ENCODE measurements at regions not wholly inside any gene's neighbourhood (a gene's known extent, or its start where the extent isn't known, plus 50 kb on each side); places are given as distances from the start of the nearest gene placed in this dataset.
"Not testable (repeated sequence)": the region's sequence is repeated elsewhere in the genome, so short reads cannot be mapped to it uniquely, and the experiment has no call there.

DNA sequence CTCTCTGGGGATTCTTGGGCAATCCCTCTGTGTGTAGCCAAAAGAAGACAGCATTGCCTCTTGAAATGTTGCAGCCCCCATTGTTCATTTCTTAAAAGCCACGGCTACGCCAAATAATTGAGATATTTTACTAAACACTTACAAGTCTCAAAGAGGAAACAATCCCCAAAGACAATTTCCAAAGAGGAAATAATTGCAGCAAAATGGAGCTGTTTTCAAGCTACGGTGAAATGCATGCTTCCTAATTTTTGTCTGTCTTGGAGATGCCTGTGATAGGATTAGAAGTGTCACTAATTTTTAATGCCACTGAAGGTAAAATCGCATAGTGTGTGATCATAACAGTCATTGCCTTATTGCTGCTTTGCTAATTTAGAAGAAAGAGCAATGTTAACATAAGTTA lies 72.9 kb upstream of the NAMPT start:
- in situ Hi-C loops (cut with HindIII; ENCODE audit: low sequenced_read_pairs), result no loop called here

DNA sequence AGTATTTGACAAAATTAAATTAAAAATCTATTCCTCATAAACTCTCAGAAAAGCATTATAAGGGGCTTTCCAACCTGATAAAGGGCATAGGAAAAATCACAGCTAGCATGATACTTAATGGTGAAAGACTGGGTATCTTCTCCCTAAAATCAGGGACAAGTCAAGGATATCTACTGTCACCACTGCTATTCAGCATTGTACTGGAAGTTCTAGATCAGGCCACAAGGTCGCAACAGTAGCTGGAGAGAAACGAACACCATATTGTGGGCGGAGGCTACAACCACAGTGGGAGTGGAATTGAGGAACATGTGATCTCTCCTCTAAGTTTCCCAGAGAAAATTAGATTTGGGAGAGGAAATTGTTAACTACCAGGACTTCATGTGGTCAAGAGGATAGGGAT lies 70.0 kb upstream of the NAMPT start:
- in situ Hi-C loops (cut with HindIII; ENCODE audit: low sequenced_read_pairs), result no loop called here

DNA sequence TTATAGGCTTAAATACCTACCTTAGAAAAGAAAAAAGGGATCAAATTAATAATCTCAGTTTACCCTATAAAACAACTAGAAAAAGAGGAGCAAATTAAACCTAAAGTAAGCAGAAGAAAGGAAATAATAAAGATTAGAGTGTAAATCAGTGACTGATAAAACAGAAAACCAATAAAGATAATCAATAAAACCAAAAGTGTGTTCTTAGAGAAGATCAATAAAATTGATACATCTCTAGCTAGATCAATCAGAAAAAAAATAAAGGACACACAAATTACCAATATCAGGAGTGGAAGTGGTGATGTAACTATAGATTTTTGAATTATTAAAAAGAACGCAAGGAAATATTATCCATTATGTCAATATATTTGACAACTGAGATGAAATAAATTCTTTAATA lies 69.2 kb upstream of the NAMPT start:
- in situ Hi-C loops (cut with HindIII; ENCODE audit: low sequenced_read_pairs), result no loop called here

DNA sequence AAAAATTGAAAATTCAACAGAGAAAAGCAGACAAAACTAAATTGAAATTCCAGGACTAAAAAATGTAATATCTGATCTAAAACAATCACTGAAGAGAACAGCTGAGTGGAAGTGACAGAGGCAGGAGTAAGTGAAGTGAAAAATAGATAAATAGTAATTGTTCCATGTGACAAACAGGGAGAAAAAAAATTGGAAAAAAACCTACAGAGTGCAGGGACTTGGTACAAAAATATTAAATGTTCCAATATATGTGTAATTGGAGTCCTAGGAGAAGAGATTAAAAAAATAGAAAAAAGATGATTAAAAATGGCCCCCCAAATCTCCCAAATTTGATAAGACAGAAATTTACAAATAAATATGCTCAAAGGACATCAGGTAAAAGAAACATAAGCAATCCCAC lies 63.4 kb upstream of the NAMPT start:
- in situ Hi-C loops (cut with HindIII; ENCODE audit: low sequenced_read_pairs), result no loop called here

DNA sequence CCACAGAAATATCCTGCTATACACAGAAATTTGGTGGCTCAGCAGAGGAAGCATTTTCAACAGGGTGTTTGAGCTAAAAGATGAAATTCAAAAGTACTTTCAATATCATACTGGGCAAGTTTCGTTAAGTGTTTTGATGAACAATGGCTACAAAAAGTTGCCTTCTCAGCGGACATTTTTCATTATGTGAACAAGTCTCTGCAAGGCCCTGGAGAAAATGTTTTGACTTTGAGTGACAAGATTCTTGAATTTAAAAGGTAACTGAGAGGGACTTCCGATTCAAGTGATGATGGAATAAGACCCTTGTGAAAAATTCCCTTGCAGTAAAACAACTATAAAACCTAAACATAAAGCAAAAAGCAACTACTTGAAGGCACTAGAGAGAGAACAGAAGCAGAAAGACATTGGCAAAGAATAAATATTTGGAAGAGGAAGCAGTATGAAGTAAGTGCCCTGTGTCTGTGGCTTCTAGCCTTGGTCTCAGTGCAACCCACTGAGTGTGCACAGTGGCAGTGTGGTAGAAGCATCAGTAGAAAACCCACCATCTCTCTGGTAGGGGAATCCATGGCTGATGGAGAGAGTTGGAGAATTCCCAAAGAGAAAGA lies 62.5 kb upstream of the NAMPT start:
- in situ Hi-C loops (cut with HindIII; ENCODE audit: low sequenced_read_pairs), result no loop called here

DNA sequence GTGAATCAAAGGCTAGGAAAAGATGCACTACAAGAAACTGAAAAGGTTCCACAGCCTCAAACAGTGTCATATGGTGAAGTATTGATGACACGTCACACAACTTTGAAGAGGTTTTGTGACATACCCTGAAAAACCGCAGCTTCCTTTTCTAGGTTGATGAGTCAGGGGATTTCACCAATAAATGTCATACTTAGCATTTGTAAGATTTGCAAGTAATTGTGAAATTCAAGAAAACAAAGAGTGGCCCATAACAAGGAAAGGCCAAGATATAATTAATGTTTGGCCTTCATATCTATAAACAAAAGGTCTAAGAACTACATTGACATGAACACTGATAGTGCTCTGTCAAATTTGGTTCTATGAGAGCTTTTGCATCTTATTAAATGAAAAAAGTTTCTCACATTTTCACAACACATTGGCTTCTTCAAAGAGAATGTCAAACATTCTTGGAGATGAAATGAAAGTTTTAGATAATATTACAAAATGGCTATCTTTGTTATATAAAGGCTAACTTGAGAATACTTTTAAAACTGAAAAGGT lies 62.0 kb upstream of the NAMPT start:
- in situ Hi-C loops (cut with HindIII; ENCODE audit: low sequenced_read_pairs), result no loop called here

DNA sequence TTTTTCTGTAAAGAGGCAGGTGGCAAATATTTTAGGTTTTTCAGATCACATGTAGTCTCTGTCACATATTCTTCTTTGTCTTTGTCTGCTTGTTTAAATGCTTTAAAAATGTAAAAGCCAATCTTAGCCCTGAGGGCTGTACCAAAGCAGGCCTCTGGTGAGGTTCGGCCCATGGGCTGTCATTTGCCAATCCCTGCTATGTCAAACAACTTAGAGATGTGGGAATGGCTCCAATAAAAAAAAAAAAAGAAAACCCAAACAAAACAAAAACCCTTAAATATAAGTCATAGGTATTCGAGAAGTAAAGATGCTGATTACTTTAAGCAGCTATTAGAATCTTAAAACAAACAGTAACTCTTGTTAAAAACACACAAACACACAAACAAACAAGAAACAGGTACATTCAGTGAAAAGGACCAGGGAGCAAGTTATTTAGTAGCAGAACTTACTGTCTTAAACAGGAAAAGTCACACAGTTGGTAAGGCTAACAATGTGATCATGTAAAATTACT lies 61.4 kb upstream of the NAMPT start:
- in situ Hi-C loops (cut with HindIII; ENCODE audit: low sequenced_read_pairs), result no loop called here

DNA sequence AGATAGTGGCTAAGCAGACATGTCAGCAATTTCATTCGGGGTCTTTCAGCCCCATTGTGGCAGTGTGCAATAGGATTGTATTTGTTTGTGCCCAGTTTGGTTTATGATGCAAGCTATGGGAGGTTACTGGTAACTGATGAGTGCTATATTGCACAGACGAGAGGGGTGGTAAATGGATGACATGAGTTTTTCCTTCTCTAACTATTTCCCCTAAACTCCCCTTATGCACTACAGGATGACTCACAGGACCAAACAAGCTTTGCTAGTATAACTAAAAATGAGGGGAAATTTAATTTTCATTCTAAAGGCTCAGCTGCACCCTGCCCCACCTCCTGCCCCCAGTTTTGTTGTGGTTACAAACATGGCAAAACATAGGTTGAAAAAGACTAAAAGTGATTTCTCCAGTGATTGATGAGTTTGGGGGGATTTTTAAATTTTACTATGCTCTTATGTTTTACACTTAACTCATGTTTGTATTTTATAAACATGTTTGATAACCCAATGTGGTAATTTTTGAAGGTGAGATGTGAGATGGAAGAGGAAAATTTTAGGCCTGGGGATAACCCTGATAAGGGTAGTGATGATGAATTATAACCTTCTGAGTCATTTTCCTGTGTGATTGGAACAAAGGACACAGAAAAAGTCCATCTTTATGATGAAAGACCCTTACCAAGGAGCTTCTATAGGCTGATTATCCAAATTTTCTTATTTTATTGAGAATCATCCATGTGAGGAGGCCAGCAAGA lies 60.8 kb upstream of the NAMPT start:
- in situ Hi-C loops (cut with HindIII; ENCODE audit: low sequenced_read_pairs), result no loop called here

DNA sequence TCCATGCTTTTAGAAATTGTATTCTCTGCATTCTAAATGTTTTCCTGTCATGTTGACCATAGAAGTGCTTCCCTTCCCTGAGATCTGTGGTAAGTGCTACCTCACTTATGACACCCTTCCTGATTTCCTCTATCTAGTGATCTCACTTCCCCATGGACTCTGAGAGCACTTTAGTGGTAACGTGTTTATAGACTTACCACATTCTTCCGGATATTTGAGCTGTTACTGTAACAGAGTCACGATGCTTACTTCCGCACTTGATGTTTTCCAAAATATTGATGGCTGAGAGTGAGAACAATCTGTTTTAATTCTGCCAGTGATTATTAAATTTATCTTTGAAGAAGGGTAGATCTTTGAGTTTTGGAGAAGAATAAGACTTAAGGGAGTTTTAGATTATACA lies 60.1 kb upstream of the NAMPT start:
- in situ Hi-C loops (cut with HindIII; ENCODE audit: low sequenced_read_pairs), result no loop called here

DNA sequence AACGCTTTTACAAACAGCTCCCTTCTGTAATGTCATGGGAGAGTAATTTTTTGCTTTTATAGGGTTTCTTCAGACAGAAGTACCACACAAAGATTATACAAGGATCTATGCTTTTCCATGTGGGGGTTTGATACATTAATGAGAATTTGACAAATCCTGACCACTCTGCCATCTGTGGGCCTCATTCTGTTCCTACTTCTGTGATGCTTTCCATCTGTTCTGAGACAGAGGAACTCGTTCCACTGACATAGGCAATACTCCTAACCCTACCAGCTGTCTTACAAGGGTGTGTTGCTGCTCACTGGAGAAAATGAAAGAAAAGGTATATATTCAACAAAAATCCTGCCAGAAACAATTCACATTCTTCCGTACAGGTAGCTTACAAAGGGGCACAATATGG lies 59.4 kb upstream of the NAMPT start:
- in situ Hi-C loops (cut with HindIII; ENCODE audit: low sequenced_read_pairs), result no loop called here

DNA sequence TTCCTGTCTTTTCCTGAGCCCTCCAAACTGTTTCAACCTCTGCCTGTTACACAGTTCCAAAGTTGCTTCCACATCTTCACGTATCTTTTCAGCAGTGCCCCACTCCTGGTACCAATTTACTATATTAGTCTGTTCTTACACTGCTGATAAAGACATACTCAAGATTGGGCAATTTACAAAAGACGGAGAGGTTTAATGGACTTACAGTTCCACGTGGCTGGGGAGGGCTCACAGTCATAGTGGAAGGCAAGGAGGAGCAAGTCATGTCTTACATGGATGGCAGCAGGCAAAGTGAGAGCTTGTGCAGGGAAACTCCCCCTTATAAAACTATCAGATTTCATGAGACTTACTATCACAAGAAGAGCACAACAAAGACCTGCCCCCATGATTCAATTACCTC lies 57.3 kb upstream of the NAMPT start:
- in situ Hi-C loops (cut with HindIII; ENCODE audit: low sequenced_read_pairs), result not testable (repeated sequence)

DNA sequence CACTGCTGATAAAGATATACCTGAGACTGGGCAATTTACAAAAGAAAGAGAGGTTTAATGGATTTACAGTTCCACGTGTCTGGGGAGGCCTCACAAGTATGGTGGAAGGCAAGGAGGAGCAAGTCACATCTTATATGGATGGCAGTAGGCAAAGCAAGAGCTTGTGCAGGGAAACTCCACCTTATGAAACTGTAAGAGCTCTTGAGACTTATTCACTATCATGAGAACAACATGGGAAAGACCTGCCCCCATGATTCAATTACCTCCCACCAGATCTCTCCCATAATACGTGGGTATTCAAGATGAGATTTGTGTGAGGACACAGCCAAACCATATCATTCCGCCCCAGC lies 55.4 kb upstream of the NAMPT start:
- in situ Hi-C loops (cut with HindIII; ENCODE audit: low sequenced_read_pairs), result not testable (repeated sequence)

DNA sequence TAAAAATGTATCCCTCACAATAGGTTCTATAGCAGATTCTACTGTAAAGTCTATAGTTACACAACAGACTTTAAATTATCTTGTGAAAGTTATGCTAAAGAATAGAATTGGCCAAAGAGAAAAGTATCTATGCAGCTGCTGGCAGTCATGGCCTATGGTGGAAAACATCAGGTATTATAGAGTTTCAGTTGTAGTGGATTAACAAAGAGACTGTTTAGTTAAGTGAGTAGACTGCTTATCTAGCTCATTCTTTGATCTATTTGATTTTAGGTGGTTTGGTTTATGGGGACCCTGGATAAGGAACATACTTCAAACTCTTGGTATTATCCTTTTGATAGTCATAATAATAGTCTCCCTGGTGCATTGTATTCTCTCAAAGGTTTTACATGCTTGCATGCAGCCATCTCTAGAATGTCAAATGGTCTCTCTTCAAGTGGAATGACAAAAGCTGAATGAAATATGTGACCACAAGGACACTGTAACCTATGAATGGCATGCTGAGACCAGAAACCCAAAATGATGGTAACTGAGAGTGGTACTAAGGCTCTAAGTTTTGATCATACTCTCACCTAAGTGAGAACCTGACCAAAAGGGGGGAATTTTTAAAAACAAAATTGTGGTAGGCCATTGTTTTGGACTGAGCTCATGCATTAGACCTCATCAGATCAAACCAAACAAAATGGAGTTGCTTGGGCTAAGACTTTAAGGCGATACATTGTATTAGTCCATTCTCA lies 54.9 kb upstream of the NAMPT start:
- in situ Hi-C loops (cut with HindIII; ENCODE audit: low sequenced_read_pairs), result no loop called here

DNA sequence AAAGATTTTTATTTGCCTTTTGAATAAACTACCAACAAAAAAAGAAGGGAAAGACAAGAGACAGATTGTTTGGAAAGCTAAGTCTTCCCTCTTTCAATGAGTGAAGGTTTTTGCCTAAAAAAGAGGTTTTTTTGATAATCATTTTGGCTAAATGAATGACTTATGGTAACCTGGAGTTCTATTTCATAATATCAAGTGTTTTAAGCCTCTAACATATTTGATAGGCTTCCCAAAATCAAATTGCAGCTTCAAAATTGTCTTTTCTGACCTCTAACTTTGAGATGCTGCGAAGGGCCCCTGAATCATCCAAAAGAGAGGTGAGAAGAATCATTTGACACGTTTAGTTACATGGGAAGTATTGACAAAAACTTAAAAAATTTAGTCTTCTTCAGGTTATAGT lies 53.0 kb upstream of the NAMPT start:
- in situ Hi-C loops (cut with HindIII; ENCODE audit: low sequenced_read_pairs), result no loop called here

DNA sequence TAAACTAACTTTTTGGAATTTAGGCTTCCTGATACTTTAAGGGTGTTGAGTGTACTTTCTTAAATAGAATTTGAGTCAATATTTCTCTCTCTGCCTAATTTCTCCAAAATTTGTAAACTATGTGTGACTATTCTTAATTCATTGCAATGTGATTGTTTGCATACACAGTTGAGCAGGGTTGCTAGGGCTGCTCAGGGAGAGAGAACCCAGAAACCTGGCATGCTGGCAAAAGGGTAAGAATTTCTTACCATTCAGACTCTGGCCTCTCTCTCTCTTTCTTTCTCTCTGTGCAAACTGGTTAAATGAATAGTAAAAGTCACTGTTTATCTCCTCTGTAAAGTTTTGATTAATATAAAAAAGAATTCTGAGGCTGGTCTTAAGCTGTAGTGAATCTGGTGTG lies 51.0 kb upstream of the NAMPT start:
- in situ Hi-C loops (cut with HindIII; ENCODE audit: low sequenced_read_pairs), result no loop called here

Data from DLD1 (cell line).